Fibroblast of skin of left biceps (primary cell): ENCODE measurements at regions not wholly inside any gene's neighbourhood (a gene's known extent, or its start where the extent isn't known, plus 50 kb on each side); places are given as distances from the start of the nearest gene placed in this dataset.
"Not testable (repeated sequence)": the region's sequence is repeated elsewhere in the genome, so short reads cannot be mapped to it uniquely, and the experiment has no call there.

Experiments used
- DNase-seq, 2 experiments: peaks; one replicate each; pipeline ENCODE4 v3.0.0-alpha.2; 2013; ENCODE audit warnings: low read depth in 2 of 2

- DNase-seq: no peak
Observed at GRCh38 chr7:9071160-9071762, 637.9 kb downstream of the NXPH1 start.

DNA sequence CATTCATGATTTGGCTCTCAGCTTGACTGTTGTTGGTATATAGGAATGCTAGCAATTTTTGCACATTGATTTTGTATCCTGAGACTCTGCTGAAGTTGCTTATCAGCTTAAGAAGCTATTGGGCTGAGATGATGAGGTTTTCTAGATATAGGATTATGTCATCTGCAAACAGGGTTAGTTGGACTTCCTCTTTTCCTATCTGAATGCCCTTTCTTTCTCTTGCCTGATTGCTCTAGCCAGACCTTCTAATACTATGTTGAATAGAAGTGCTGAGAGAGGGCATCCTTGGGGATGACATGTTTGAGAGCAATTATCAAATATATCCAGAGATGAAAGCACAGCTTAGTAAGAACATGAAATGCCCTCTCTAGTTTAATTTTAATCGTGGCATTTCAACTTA lies 642.4 kb downstream of the NXPH1 start:
- DNase-seq: not testable (repeated sequence)

DNA sequence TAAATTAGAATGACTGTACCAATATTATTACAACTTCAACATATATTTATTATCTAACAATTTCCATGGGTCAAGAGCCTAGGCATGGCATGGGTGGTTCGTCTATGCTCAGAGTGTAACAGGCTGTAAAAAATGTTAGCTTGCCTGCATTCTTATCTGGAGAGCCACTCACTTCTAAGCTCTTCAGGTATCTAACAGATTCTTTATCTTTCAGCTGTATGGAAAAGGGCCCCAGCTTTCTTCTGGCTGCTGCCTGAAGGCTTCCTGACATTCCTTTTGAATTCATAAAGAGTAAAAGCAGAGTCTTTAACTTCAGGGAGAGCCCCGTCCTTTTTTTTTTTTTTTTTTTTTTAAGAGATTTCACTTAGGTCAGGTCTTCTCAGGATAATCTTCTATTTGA lies 648.8 kb downstream of the NXPH1 start:
- DNase-seq: no peak

- no peak for DNase-seq
Observed at GRCh38 chr7:9083837-9084236, 650.4 kb downstream of the NXPH1 start.

GRCh38 chr7:9091282-9091681 lies 657.9 kb downstream of the NXPH1 start:
- DNase-seq: no peak

DNA sequence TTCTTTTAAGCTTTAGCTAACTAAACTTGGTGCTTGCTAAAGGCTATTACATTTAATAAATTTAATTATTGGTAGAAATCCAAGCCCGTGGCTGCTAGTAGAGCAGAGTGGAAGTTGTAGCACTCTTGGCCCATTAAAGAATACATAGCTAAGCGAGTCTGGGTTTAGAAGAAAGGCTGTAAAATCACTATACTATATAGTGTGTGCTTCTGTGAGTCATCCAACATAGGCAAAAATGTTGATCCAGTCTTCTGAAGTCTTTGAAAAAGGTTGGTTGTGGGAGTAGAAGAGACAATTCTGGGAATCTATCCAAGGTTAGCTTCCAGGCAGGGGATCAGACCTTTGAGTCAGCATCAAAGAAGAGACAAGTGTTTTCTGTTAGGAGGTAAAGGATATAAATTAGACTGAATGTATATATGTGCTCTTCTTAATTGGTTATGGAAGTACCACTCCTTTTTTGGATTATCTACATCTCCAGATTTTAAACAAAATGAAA lies 664.2 kb downstream of the NXPH1 start:
- no peak for DNase-seq

- DNase-seq: no peak
Observed at GRCh38 chr7:9100289-9100688, 666.9 kb downstream of the NXPH1 start.

- DNase-seq: no peak
Observed at GRCh38 chr7:9102846-9103245, 669.4 kb downstream of the NXPH1 start.

DNA sequence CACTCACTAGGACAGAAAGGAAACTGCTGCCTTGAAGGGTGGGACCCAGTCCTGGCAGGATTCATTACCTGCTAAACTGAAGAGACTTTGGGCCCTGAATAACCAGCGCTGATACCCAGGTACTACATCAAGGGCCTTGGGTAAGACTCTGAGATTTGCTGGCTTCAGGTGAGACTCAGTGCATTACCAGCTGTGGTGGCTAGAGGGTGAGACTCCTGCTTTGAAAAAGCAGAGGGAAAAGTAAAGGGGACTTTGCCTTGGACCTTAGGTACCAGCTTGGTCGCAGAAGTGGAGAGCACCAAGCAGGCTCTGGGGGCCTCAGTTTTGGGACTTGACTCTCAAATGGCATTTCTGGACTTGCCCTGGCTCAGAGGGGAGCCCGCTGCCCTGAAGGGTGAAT lies 673.3 kb downstream of the NXPH1 start:
- DNase-seq: no peak

DNA sequence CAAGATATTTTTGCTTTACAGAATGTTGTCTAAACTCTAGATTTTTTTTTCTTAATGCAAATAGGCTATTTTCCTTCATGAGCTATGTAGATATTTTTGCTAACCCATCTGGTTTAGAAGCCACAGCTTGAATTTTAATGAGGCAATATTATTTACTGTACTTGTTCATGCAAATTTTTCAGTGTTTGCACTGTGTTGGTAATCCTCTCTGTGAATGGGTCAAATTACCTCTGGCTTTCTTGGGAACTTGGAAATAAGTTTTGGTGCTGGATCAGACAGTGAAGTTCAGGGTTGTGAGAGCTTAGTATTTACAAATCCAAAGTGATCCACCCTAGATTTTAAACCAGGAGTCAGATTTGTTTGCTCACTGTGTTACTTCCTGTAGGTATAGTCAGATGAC lies 686.9 kb downstream of the NXPH1 start:
- no peak for DNase-seq

DNA sequence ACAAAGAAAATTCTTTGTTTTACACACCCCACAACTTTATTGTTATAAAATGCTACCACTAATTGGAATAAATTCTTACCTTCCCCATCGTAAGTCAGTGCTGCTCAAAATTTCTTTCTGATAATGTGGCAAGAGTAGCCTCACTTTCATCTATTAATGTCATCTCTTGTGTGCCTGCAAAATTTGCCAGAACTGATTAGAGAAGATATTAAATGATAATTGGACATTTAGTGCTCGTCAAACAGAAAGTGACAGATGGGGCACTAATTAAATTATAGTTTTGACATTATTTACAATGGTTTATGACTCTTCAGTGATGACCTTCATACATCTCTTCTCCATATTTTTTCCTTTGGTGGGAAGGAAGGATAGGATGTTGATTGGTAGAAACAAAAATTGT lies 690.9 kb downstream of the NXPH1 start:
- no peak for DNase-seq

- no peak for DNase-seq
Observed at GRCh38 chr7:9125246-9125645, 691.8 kb downstream of the NXPH1 start.

GRCh38 chr7:9127901-9128300 lies 694.5 kb downstream of the NXPH1 start:
- no peak for DNase-seq

GRCh38 chr7:9148687-9149086 lies 715.3 kb downstream of the NXPH1 start:
- no peak for DNase-seq

DNA sequence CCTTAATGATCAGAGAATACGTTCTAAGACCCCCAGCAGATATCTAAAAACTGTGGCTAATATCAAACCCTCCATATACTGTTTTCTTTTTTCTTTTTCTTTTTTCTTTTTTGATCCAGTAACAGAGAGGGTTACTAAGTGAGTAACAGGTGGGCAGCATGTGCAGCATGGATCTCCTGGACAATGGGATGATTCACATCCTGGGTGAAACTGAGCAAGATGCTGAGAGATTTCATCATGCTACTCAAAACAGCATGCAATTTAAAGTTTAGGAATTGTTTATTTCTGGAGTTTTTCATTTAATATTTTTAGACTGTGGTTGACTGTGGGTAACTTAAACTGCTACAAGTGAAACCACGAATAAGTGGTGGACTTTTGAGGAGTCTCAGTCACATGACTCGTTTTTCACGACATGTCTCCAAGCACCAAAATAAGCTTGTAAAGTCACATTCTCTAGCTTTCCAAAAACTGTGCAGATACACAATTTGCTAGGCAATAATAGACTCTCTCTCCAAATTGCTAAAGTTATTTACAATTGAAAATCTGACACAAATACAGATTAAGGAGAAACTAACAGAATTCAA lies 716.2 kb downstream of the NXPH1 start:
- DNase-seq: no peak

DNA sequence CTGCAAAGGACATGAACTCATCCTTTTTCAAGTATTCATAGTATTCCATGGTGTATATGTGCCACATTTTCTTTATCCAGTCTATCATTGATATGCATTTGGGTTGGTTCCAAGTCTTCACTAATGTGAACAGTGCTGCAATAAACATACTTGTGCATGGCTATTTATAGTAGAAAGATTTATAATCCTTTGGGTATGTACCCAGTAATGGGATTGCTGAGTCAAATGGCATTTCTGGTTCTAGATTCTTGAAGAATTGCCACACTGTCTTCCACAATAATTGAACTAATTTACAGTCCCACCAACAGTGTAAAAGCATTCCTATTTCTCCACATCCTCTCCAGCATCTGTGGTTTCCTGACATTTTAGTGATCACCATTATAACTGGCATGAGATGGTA lies 730.3 kb downstream of the NXPH1 start:
- not testable (repeated sequence) for DNase-seq

- no peak for DNase-seq
Observed at GRCh38 chr7:9175871-9176270, 742.5 kb downstream of the NXPH1 start.

DNA sequence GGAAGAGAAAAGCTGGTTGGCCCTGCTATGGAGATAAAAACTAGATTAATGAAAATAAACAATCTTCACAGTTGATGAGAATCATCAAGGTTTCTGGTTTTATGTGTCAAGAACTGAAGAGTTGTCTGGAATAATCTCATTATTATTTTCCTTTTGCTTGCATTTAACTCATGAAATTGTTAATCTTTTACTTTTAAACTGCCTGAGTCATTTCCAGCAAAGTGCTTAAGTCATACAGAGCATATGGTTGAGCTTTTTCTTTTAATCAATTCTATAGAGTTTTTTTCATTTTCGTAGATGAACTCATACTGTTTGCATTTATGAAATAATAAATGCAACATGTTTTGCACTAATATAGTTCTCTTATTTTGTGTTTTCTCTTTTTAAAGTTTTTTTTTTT lies 747.9 kb downstream of the NXPH1 start:
- no peak for DNase-seq

- DNase-seq: no peak
Observed at GRCh38 chr7:9186730-9187129, 753.3 kb downstream of the NXPH1 start.

GRCh38 chr7:9189703-9190102 lies 756.3 kb downstream of the NXPH1 start:
- DNase-seq: no peak

- no peak for DNase-seq
Observed at GRCh38 chr7:9192969-9193368, 759.6 kb downstream of the NXPH1 start.

DNA sequence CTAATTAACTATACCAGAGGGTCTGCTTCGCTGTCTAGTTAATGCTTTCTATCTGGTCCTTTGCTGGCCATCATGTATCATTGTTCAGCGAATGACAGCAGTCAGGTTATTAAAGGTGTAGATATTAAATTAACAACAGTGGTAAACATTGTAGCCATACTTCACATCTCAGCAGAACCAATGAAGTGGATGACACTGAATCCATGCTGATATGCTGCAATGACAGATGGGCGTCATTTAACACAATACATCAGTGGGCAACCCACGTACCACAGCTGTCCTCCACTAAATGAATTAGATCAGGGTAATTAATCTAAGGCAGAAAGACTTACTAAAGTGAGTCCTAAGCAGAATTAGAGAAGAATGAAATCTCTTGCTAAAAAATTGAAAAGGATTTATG lies 767.2 kb downstream of the NXPH1 start:
- DNase-seq: no peak

DNA sequence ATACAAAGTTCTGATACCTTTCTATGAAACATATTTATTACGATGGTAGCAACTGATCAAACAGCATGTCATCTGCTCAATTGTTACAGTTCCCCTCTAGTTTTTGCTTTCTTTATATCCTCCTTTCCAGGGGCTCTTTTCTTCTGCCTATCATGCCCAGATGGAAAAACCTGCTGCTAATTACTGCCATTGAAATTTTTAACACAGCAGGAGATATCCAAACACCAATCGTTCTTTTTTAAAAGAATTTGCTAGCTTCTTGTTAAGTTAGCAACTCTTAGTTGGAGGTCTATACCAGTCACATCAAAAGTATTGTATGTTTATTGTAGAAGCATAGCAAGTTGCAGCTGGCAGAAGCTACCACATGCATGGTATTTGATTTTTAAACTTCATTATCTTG lies 768.5 kb downstream of the NXPH1 start:
- no peak for DNase-seq

DNA sequence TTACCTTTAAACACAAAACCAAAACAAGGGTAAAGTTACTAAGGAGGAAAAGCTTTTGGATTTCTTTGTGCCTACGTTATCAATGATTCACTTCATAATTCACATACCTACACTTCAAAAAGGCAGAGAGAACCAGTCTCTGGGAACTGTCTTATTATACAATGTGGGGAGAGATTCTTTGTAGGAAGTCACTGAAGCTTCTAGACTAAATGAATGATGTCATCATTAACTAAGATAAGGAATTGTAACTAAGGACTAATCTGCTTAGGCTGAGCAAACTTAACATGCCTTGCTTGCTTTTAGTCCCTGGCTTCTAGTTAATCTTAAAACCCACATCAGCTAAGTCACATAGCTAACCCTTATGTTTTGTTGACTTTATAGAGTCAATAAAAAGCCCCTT lies 771.2 kb downstream of the NXPH1 start:
- no peak for DNase-seq
